ENCODE measurements at regions not wholly inside any gene's neighbourhood (a gene's known extent, or its start where the extent isn't known, plus 50 kb on each side); places are given as distances from the start of the nearest gene placed in this dataset.

DNA sequence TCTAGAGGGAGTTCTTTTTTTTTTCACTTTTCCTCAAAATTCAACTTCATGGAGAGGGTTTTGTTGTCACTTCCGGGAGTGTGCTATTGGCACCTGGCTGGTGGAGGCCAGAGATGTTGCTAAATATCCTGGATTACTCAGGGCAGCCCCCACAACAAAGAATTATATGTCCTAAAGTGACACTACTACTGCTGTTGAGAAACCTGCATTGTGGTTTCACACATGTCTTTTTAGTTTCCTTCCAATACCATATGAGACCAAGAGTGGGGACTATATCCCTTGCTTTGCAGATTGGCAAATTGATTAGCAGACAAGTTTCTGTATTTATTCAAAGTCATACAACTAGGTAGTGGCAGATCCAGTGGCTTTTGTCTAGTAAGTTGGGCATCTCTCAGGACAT is 826.8 kb downstream of the TRIB2 start:
- in situ Hi-C loops (cut with HindIII; ENCODE audit: extremely low pct_ligation_motif_present, low pct_unique_long_range_greater_than_20kb), result no loop called here
- TF ChIP-seq KLF16 (CRISPR knock-in tag; IDR thresholded peaks at IDR 0.05) (no peak), ATF1 (CRISPR knock-in tag; IDR thresholded peaks at IDR 0.05) (no peak), FIP1L1 (IDR thresholded peaks at IDR 0.05; ENCODE audit: borderline replicate concordance, insufficient read depth, low read depth, low read length) (no peak), PRMT3 (CRISPR knock-in tag; IDR thresholded peaks at IDR 0.05; ENCODE audit: borderline replicate concordance, low read depth) (no peak), ZNF605 (CRISPR knock-in tag; IDR thresholded peaks at IDR 0.05) (no peak)
- TF ChIP-seq, protein P1, sequence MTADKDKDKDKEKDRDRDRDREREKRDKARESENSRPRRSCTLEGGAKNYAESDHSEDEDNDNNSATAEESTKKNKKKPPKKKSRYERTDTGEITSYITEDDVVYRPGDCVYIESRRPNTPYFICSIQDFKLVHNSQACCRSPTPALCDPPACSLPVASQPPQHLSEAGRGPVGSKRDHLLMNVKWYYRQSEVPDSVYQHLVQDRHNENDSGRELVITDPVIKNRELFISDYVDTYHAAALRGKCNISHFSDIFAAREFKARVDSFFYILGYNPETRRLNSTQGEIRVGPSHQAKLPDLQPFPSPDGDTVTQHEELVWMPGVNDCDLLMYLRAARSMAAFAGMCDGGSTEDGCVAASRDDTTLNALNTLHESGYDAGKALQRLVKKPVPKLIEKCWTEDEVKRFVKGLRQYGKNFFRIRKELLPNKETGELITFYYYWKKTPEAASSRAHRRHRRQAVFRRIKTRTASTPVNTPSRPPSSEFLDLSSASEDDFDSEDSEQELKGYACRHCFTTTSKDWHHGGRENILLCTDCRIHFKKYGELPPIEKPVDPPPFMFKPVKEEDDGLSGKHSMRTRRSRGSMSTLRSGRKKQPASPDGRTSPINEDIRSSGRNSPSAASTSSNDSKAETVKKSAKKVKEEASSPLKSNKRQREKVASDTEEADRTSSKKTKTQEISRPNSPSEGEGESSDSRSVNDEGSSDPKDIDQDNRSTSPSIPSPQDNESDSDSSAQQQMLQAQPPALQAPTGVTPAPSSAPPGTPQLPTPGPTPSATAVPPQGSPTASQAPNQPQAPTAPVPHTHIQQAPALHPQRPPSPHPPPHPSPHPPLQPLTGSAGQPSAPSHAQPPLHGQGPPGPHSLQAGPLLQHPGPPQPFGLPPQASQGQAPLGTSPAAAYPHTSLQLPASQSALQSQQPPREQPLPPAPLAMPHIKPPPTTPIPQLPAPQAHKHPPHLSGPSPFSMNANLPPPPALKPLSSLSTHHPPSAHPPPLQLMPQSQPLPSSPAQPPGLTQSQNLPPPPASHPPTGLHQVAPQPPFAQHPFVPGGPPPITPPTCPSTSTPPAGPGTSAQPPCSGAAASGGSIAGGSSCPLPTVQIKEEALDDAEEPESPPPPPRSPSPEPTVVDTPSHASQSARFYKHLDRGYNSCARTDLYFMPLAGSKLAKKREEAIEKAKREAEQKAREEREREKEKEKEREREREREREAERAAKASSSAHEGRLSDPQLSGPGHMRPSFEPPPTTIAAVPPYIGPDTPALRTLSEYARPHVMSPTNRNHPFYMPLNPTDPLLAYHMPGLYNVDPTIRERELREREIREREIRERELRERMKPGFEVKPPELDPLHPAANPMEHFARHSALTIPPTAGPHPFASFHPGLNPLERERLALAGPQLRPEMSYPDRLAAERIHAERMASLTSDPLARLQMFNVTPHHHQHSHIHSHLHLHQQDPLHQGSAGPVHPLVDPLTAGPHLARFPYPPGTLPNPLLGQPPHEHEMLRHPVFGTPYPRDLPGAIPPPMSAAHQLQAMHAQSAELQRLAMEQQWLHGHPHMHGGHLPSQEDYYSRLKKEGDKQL (CRISPR knock-in tag; IDR thresholded peaks at IDR 0.05; ENCODE audit: low read depth), result no peak
- TF ChIP-seq, protein P2, sequence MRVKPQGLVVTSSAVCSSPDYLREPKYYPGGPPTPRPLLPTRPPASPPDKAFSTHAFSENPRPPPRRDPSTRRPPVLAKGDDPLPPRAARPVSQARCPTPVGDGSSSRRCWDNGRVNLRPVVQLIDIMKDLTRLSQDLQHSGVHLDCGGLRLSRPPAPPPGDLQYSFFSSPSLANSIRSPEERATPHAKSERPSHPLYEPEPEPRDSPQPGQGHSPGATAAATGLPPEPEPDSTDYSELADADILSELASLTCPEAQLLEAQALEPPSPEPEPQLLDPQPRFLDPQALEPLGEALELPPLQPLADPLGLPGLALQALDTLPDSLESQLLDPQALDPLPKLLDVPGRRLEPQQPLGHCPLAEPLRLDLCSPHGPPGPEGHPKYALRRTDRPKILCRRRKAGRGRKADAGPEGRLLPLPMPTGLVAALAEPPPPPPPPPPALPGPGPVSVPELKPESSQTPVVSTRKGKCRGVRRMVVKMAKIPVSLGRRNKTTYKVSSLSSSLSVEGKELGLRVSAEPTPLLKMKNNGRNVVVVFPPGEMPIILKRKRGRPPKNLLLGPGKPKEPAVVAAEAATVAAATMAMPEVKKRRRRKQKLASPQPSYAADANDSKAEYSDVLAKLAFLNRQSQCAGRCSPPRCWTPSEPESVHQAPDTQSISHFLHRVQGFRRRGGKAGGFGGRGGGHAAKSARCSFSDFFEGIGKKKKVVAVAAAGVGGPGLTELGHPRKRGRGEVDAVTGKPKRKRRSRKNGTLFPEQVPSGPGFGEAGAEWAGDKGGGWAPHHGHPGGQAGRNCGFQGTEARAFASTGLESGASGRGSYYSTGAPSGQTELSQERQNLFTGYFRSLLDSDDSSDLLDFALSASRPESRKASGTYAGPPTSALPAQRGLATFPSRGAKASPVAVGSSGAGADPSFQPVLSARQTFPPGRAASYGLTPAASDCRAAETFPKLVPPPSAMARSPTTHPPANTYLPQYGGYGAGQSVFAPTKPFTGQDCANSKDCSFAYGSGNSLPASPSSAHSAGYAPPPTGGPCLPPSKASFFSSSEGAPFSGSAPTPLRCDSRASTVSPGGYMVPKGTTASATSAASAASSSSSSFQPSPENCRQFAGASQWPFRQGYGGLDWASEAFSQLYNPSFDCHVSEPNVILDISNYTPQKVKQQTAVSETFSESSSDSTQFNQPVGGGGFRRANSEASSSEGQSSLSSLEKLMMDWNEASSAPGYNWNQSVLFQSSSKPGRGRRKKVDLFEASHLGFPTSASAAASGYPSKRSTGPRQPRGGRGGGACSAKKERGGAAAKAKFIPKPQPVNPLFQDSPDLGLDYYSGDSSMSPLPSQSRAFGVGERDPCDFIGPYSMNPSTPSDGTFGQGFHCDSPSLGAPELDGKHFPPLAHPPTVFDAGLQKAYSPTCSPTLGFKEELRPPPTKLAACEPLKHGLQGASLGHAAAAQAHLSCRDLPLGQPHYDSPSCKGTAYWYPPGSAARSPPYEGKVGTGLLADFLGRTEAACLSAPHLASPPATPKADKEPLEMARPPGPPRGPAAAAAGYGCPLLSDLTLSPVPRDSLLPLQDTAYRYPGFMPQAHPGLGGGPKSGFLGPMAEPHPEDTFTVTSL (CRISPR knock-in tag; IDR thresholded peaks at IDR 0.05; ENCODE audit: borderline replicate concordance), result no peak
- TF ChIP-seq, protein P3, sequence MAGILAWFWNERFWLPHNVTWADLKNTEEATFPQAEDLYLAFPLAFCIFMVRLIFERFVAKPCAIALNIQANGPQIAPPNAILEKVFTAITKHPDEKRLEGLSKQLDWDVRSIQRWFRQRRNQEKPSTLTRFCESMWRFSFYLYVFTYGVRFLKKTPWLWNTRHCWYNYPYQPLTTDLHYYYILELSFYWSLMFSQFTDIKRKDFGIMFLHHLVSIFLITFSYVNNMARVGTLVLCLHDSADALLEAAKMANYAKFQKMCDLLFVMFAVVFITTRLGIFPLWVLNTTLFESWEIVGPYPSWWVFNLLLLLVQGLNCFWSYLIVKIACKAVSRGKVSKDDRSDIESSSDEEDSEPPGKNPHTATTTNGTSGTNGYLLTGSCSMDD (CRISPR knock-in tag; IDR thresholded peaks at IDR 0.05), result no peak
- TF ChIP-seq, protein P4, sequence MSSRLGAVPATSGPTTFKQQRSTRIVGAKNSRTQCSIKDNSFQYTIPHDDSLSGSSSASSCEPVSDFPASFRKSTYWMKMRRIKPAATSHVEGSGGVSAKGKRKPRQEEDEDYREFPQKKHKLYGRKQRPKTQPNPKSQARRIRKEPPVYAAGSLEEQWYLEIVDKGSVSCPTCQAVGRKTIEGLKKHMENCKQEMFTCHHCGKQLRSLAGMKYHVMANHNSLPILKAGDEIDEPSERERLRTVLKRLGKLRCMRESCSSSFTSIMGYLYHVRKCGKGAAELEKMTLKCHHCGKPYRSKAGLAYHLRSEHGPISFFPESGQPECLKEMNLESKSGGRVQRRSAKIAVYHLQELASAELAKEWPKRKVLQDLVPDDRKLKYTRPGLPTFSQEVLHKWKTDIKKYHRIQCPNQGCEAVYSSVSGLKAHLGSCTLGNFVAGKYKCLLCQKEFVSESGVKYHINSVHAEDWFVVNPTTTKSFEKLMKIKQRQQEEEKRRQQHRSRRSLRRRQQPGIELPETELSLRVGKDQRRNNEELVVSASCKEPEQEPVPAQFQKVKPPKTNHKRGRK (CRISPR knock-in tag; IDR thresholded peaks at IDR 0.05), result no peak

More for the DNA sequence above, 826.8 kb downstream of the TRIB2 start:
- intact Hi-C loops (cut with micrococcal nuclease; ENCODE audit: unreplicated experiment), result no loop called here
- Histone ChIP-seq H3K4me3 (replicated peaks in 1 of 3; ENCODE audit: insufficient read depth in 1 of 3, low read depth in 2 of 3, low read length in 3 of 3) (no peak overlapping the region), H3K36me3 (replicated peaks in 1 of 2; ENCODE audit: control insufficient read depth in 1 of 2, insufficient read depth in 2 of 2, low read length in 2 of 2) (no peaks in the 10 kb centered on the region), H3K4me2 (ENCODE audit: low read depth, low read length) (no peak overlapping the region), H4K20me1 (ENCODE audit: insufficient read depth, low read length) (no peaks in the 10 kb centered on the region), H3K4me1 (ENCODE audit: insufficient read depth, low read length) (peaks cover under 1% of the 10 kb centered on the region; the same call in 1 of the 2 replicates), H3K27me3 (ENCODE audit: control insufficient read depth in 1 of 2, insufficient read depth in 2 of 2, low read length in 2 of 2) (no peaks in the 10 kb centered on the region), H3K9ac (ENCODE audit: insufficient read depth, low read depth, low read length) (no peak overlapping the region), H2AFZ (ENCODE audit: low read length) (no peak overlapping the region), H3K79me2 (ENCODE audit: insufficient read depth, low read length) (no peaks in the 10 kb centered on the region), H3K27ac (ENCODE audit: extremely low read length, insufficient read depth, low read length) (no peak overlapping the region), H3K9me3 (ENCODE audit: low read length) (peaks cover 81% of the 10 kb centered on the region)
- 42% methylated on average over 1 of the region's 1 CpG for WGBS (ENCODE audit: low lambda C conversion rate)
- FAIRE-seq (no peak), DNase-seq (ENCODE audit: low spot score) (no peak), ATAC-seq (no peak)
- POLR2A ChIA-PET, result no interaction called here
- CTCF ChIA-PET (ENCODE audit: low intra/inter-chr PET ratio, low total read pairs), result no interaction called here
- no TSS peak for BruUV-seq (replicated peaks)

Data from HepG2 (cell line).